ENCODE measurements at regions not wholly inside any gene's neighbourhood (a gene's known extent, or its start where the extent isn't known, plus 50 kb on each side); places are given as distances from the start of the nearest gene placed in this dataset.

DNA sequence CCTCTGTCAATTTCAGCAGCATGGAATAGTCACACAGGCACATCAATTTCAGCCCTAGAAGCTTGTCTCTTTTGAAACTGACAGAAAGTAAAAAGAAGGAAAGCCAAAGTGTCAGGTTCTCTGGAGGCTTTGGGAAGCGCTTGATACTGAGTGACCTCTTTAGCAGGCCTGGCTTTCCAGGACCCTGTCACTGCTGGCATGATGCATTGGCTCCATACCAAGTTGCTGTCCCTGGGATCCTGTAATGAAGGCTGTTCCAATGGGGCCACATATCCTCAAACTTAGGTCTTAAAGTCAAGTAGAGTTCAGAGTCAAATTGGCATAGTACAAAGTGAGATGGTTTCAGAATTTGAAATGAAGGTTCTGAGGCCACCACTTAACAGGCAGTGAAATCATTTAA is 640.9 kb downstream of the SQOR start:
- Histone ChIP-seq H3K4me1 (ENCODE audit: low read depth) (no peaks in the 10 kb centered on the region), H3K4me3 (no peak overlapping the region), H3K36me3 (ENCODE audit: low read depth) (no peaks in the 10 kb centered on the region), H3K9me3 (no peaks in the 10 kb centered on the region)
- ATAC-seq (no peak), DNase-seq (no peak)
- intact Hi-C loops (cut with DNase I, micrococcal nuclease) = no loop called here
- TF ChIP-seq, protein P1, sequence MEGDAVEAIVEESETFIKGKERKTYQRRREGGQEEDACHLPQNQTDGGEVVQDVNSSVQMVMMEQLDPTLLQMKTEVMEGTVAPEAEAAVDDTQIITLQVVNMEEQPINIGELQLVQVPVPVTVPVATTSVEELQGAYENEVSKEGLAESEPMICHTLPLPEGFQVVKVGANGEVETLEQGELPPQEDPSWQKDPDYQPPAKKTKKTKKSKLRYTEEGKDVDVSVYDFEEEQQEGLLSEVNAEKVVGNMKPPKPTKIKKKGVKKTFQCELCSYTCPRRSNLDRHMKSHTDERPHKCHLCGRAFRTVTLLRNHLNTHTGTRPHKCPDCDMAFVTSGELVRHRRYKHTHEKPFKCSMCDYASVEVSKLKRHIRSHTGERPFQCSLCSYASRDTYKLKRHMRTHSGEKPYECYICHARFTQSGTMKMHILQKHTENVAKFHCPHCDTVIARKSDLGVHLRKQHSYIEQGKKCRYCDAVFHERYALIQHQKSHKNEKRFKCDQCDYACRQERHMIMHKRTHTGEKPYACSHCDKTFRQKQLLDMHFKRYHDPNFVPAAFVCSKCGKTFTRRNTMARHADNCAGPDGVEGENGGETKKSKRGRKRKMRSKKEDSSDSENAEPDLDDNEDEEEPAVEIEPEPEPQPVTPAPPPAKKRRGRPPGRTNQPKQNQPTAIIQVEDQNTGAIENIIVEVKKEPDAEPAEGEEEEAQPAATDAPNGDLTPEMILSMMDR (IDR thresholded peaks at IDR 0.05) = no peak

GRCh38 chr15:46277451-46277850 is 642.6 kb downstream of the SQOR start:
- no peaks in the 10 kb centered on the region for H3K9me3 ChIP-seq
- DNase-seq (no peak), ATAC-seq (no peak)
- no peaks in the 10 kb centered on the region for H3K4me1 ChIP-seq (ENCODE audit: low read depth)
- intact Hi-C loops (cut with DNase I, micrococcal nuclease) = no loop called here
- TF ChIP-seq, protein P1 (IDR thresholded peaks at IDR 0.05) = no peak
- no peaks in the 10 kb centered on the region for H3K36me3 ChIP-seq (ENCODE audit: low read depth)
- H3K4me3 ChIP-seq = no peak overlapping the region

- no peaks in the 10 kb centered on the region for H3K9me3 ChIP-seq
- ATAC-seq (no peak), DNase-seq (no peak)
- no peaks in the 10 kb centered on the region for H3K36me3 ChIP-seq (ENCODE audit: low read depth)
- intact Hi-C loops (cut with DNase I, micrococcal nuclease) = no loop called here
- no peak overlapping the region for H3K4me3 ChIP-seq
- TF ChIP-seq, protein P1 (IDR thresholded peaks at IDR 0.05) = no peak
- H3K4me1 ChIP-seq (ENCODE audit: low read depth) = no peaks in the 10 kb centered on the region
Observed at GRCh38 chr15:46278062-46278461, 643.2 kb downstream of the SQOR start.

- H3K4me1 ChIP-seq (ENCODE audit: low read depth) = no peaks in the 10 kb centered on the region
- no peak overlapping the region for H3K4me3 ChIP-seq
- DNase-seq (no peak), ATAC-seq (no peak)
- TF ChIP-seq, protein P1 (IDR thresholded peaks at IDR 0.05) = no peak
- intact Hi-C loops (cut with DNase I, micrococcal nuclease) = no loop called here
- H3K9me3 ChIP-seq = no peaks in the 10 kb centered on the region
- H3K36me3 ChIP-seq (ENCODE audit: low read depth) = no peaks in the 10 kb centered on the region
Observed at GRCh38 chr15:46278486-46279090, 643.8 kb downstream of the SQOR start.

GRCh38 chr15:46280762-46281542 is 646.1 kb downstream of the SQOR start:
- H3K36me3 ChIP-seq (ENCODE audit: low read depth) = no peaks in the 10 kb centered on the region
- intact Hi-C loops (cut with DNase I, micrococcal nuclease) = no loop called here
- peak in 1 of 3 donors; percentile 30 for DNase-seq
- H3K9me3 ChIP-seq = no peaks in the 10 kb centered on the region
- no peak for ATAC-seq
- no peak overlapping the region for H3K4me3 ChIP-seq
- H3K4me1 ChIP-seq (ENCODE audit: low read depth) = no peaks in the 10 kb centered on the region
- TF ChIP-seq, protein P1 (IDR thresholded peaks at IDR 0.05) = no peak
